Upper lobe of left lung (tissue), 4 donors: ENCODE measurements at regions not wholly inside any gene's neighbourhood (a gene's known extent, or its start where the extent isn't known, plus 50 kb on each side); places are given as distances from the start of the nearest gene placed in this dataset.

Experiments
- CTCF ChIP-seq, 6 experiments: fragments of 450-650 bp in 4 of 6; fragments of 200-600 bp in 2 of 6; sonication (generic) in 2 of 6; IDR thresholded peaks; one replicate each; pipeline ENCODE4 v1.5.1; 2016 to 2019; ENCODE audit warnings: antibody characterized with exemption in 6 of 6
- POLR2A ChIP-seq, 4 donors: fragments of 450-650 bp; IDR thresholded peaks; one replicate each; pipeline ENCODE4 v1.5.1; 2016 to 2017; ENCODE audit warnings: antibody characterized with exemption in 4 of 4, mild to moderate bottlenecking in 2 of 4

- TF ChIP-seq POLR2A (IDR thresholded peaks at IDR 0.05) (no peak), CTCF (IDR thresholded peaks at IDR 0.05) (no peak)
Observed at GRCh38 chr11:36726420-36726819, 128.4 kb upstream of the RAG2 start.
